ENCODE measurements at regions not wholly inside any gene's neighbourhood (a gene's known extent, or its start where the extent isn't known, plus 50 kb on each side); places are given as distances from the start of the nearest gene placed in this dataset.

- no TSS peak for BruUV-seq (replicated peaks)
- Histone ChIP-seq H3K27ac (ENCODE audit: extremely low read depth, low read depth, low read length) (no peak overlapping the region), H3K4me2 (ENCODE audit: insufficient read depth, low read length) (no peak overlapping the region), H3K27me3 (ENCODE audit: control insufficient read depth in 2 of 2, insufficient read depth in 2 of 2, low read length in 2 of 2) (no peaks in the 10 kb centered on the region; a peak in 1 of 5 replicates), H3K79me2 (ENCODE audit: control insufficient read depth, insufficient read depth, low read length) (no peaks in the 10 kb centered on the region), H3K36me3 (ENCODE audit: control insufficient read depth, insufficient read depth, low read length) (no peaks in the 10 kb centered on the region), H4K20me1 (replicated peaks; ENCODE audit: control insufficient read depth, insufficient read depth, low read length) (no peaks in the 10 kb centered on the region), H3K9me3 (replicated peaks; ENCODE audit: control insufficient read depth, insufficient read depth, low read depth, low read length) (peaks cover 5% of the 10 kb centered on the region; the same call in 1 of the 2 replicates), H3K4me3 (no peak overlapping the region), H2AFZ (ENCODE audit: low read depth, low read length) (no peak overlapping the region), H3K4me1 (replicated peaks in 1 of 2; ENCODE audit: control insufficient read depth in 2 of 2, insufficient read depth in 2 of 2, low read length in 2 of 2) (no peaks in the 10 kb centered on the region), H3K9me1 (ENCODE audit: control insufficient read depth, insufficient read depth, low read length) (no peaks in the 10 kb centered on the region), H3K9ac (ENCODE audit: insufficient read depth in 1 of 2, low read depth in 2 of 2, low read length in 2 of 2) (no peak overlapping the region)
- 0% methylated on average over 1 of the region's 1 CpG for WGBS (ENCODE audit: insufficient coverage, low coverage, missing lambda C conversion rate)
- POLR2A ChIA-PET, result no interaction called here
- intact Hi-C loops (cut with micrococcal nuclease) (no loop called here), in situ Hi-C loops (cut with MboI) (no loop called here)
- TF ChIP-seq MLLT1 (IDR thresholded peaks at IDR 0.05) (no peak), EWSR1 (IDR thresholded peaks at IDR 0.05; ENCODE audit: borderline replicate concordance, low read depth, partially characterized antibody) (no peak), SAFB2 (IDR thresholded peaks at IDR 0.05; ENCODE audit: borderline replicate concordance, low read depth, low read length, severe bottlenecking) (no peak), POLR2B (IDR thresholded peaks at IDR 0.05; ENCODE audit: low read depth, partially characterized antibody) (no peak), IRF2 (CRISPR knock-in tag; IDR thresholded peaks at IDR 0.05) (no peak), PATZ1 (CRISPR knock-in tag; IDR thresholded peaks at IDR 0.05; ENCODE audit: borderline replicate concordance) (no peak), NR2C1 (IDR thresholded peaks at IDR 0.05) (no peak), NR2C1 (tag; IDR thresholded peaks at IDR 0.05) (no peak)
- FAIRE-seq (no peak), DNase-seq (ENCODE audit: extremely low read depth in 1 of 4, low spot score in 3 of 4) (no peak), ATAC-seq (no peak)
- CTCF ChIA-PET (ENCODE audit: low intra/inter-chr PET ratio), result no interaction called here
Measured at GRCh38 chr6:141501616-141502015, 631.1 kb upstream of the GJE1 start.

Data from K562 (cell line).